ENCODE measurements at regions not wholly inside any gene's neighbourhood (a gene's known extent, or its start where the extent isn't known, plus 50 kb on each side); places are given as distances from the start of the nearest gene placed in this dataset.

DNA sequence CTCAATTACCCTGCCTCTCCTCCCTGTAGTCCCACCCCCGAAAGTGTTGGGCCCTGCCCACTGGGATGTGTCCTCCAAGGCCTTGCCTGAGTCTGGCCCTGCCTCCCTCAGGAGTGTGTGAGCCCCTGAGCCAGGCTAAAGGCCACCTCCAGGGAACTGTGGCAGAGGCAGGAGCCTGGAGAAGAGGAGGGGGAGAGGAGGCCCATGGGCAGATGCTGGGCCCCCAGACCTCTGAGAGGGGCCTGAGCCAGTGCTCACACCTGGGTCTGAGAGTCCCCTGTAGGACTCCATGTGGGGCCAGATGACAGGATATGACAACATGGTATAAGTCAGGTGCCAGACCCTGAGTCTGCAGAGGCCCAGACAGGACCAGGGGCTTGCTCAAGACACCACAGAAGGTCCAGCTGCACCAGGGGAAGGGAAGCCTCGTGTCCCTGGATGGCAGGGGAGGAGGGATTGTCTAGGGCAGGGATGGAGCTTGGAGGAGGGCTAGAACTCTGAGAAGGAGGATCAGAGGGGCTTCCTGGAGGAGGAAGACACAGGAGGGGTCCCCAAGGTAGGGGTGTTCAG, 217.9 kb downstream of the TBC1D2B start:
- TF ChIP-seq, protein P1, sequence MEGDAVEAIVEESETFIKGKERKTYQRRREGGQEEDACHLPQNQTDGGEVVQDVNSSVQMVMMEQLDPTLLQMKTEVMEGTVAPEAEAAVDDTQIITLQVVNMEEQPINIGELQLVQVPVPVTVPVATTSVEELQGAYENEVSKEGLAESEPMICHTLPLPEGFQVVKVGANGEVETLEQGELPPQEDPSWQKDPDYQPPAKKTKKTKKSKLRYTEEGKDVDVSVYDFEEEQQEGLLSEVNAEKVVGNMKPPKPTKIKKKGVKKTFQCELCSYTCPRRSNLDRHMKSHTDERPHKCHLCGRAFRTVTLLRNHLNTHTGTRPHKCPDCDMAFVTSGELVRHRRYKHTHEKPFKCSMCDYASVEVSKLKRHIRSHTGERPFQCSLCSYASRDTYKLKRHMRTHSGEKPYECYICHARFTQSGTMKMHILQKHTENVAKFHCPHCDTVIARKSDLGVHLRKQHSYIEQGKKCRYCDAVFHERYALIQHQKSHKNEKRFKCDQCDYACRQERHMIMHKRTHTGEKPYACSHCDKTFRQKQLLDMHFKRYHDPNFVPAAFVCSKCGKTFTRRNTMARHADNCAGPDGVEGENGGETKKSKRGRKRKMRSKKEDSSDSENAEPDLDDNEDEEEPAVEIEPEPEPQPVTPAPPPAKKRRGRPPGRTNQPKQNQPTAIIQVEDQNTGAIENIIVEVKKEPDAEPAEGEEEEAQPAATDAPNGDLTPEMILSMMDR (IDR thresholded peaks at IDR 0.05), result no peak
- no peak for TF ChIP-seq EZH2phosphoT487 (IDR thresholded peaks at IDR 0.05)
- no peak for TF ChIP-seq EZH2 (IDR thresholded peaks at IDR 0.05)

All from neural progenitor cell (in vitro differentiated cells).